ENCODE measurements at regions not wholly inside any gene's neighbourhood (a gene's known extent, or its start where the extent isn't known, plus 50 kb on each side); places are given as distances from the start of the nearest gene placed in this dataset.
A peak's percentile ranks its signal among the peaks of the same experiment; 100 is the strongest.

DNA sequence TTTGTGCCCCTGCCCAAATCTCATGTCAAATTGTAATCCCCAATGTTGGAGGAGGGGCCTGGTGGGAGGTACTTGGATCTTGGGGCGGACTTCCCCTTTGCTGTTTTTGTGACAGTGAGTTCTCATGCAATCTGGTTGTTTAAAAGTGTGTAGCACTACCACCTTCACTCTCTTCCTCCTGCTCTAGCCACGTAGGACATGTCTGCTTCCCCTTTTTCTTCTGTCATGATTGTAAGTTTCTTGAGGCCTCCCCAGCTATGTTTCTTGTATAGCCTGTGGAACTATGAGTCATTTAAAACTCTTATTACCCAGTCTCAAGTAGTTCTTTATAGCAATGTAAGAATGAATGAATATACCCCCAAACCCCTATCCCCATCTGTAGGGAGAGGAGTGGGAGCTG is 1013.7 kb upstream of the MAP3K7 start:
- DNase-seq (ENCODE audit: low read depth, low spot score): no peak
- CTCF ChIA-PET: interaction anchor here (0.6 kb wide), 1 partner anchor 432 kb away, joined by 3 read pairs; no protein-coding TSS in a partner anchor
- Histone ChIP-seq H3K9ac (ENCODE audit: control insufficient read depth, insufficient read depth, low read length) (no peak overlapping the region), H3K27me3 (replicated peaks in 1 of 2; ENCODE audit: control insufficient read depth in 2 of 2, insufficient read depth in 2 of 2, low read length in 1 of 2) (no peaks in the 10 kb centered on the region), H3K36me3 (ENCODE audit: control insufficient read depth in 2 of 2, insufficient read depth in 2 of 2, low read length in 1 of 2) (no peaks in the 10 kb centered on the region), H2AFZ (ENCODE audit: control insufficient read depth, low read depth, low read length) (no peak overlapping the region), H3K27ac (ENCODE audit: control insufficient read depth, insufficient read depth) (no peak overlapping the region), H3K79me2 (ENCODE audit: control insufficient read depth, insufficient read depth, low read length) (no peaks in the 10 kb centered on the region), H3K4me1 (ENCODE audit: control insufficient read depth, insufficient read depth, low read length) (no peaks in the 10 kb centered on the region), H3K4me3 (no peak overlapping the region), H3K9me3 (replicated peaks; ENCODE audit: control insufficient read depth, insufficient read depth, low read length) (no peaks in the 10 kb centered on the region), H3K4me2 (ENCODE audit: control insufficient read depth, insufficient read depth) (no peak overlapping the region), H4K20me1 (ENCODE audit: control insufficient read depth, insufficient read depth) (no peaks in the 10 kb centered on the region)
- ATAC-seq: peak; percentile 61
- 5% methylated on average over 2 of the region's 2 CpGs for WGBS (ENCODE audit: insufficient coverage, insufficient replicate concordance, low lambda C conversion rate, missing lambda C conversion rate)
- SMC1A ChIA-PET (ENCODE audit: uncharacterized antibody, unreplicated experiment): interaction anchor here (0.6 to 3.7 kb wide), 9 partner anchors 8 to 508 kb away, joined by 3 to 10 read pairs (median 3); no protein-coding TSS in a partner anchor
- in situ Hi-C loops (cut with MboI): no loop called here
- intact Hi-C loops (cut with micrococcal nuclease; ENCODE audit: unreplicated experiment): no loop called here
- no TSS peak for BruUV-seq (replicated peaks)
- POLR2A ChIA-PET: no interaction called here
- no peak for FAIRE-seq
- RAD21 ChIA-PET (ENCODE audit: unreplicated experiment): no interaction called here
- TF ChIP-seq SPI1 (IDR thresholded peaks at IDR 0.05; ENCODE audit: borderline replicate concordance, insufficient read depth, low read depth, low read length) (peak; percentile 32; the same call in 1 of the 2 replicates), RAD21 (IDR thresholded peaks at IDR 0.05; ENCODE audit: insufficient read depth, low read depth, low read length) (no peak), ZNF24 (IDR thresholded peaks at IDR 0.05) (no peak)

GRCh38 chr6:91590191-91590590 is 1003.3 kb upstream of the MAP3K7 start:
- H3K27me3 ChIP-seq (replicated peaks in 1 of 2; ENCODE audit: control insufficient read depth in 2 of 2, insufficient read depth in 2 of 2, low read length in 1 of 2): no peaks in the 10 kb centered on the region
- ChIA-PET RAD21 (ENCODE audit: unreplicated experiment) (no interaction called here), CTCF (no interaction called here), SMC1A (ENCODE audit: uncharacterized antibody, unreplicated experiment) (interaction anchor here (1.1 to 2.3 kb wide), 2 partner anchors 9 to 11 kb away, joined by 3 to 8 read pairs; no protein-coding TSS in a partner anchor), POLR2A (no interaction called here)
- in situ Hi-C loops (cut with MboI): no loop called here
- H2AFZ ChIP-seq (ENCODE audit: control insufficient read depth, low read depth, low read length): no peak overlapping the region
- H3K79me2 ChIP-seq (ENCODE audit: control insufficient read depth, insufficient read depth, low read length): no peaks in the 10 kb centered on the region
- no peaks in the 10 kb centered on the region for H3K9me3 ChIP-seq (replicated peaks; ENCODE audit: control insufficient read depth, insufficient read depth, low read length)
- no peaks in the 10 kb centered on the region for H3K4me1 ChIP-seq (ENCODE audit: control insufficient read depth, insufficient read depth, low read length)
- H3K4me3 ChIP-seq: no peak overlapping the region
- intact Hi-C loops (cut with micrococcal nuclease; ENCODE audit: unreplicated experiment): no loop called here
- H4K20me1 ChIP-seq (ENCODE audit: control insufficient read depth, insufficient read depth): no peaks in the 10 kb centered on the region
- no peaks in the 10 kb centered on the region for H3K36me3 ChIP-seq (ENCODE audit: control insufficient read depth in 2 of 2, insufficient read depth in 2 of 2, low read length in 1 of 2)
- H3K27ac ChIP-seq (ENCODE audit: control insufficient read depth, insufficient read depth): no peak overlapping the region
- FAIRE-seq (no peak), DNase-seq (ENCODE audit: low read depth, low spot score) (no peak), ATAC-seq (no peak)
- no peak overlapping the region for H3K9ac ChIP-seq (ENCODE audit: control insufficient read depth, insufficient read depth, low read length)
- no TSS peak for BruUV-seq (replicated peaks)
- 33% methylated on average over 3 of the region's 3 CpGs for WGBS (ENCODE audit: insufficient coverage, insufficient replicate concordance, low lambda C conversion rate, missing lambda C conversion rate)
- H3K4me2 ChIP-seq (ENCODE audit: control insufficient read depth, insufficient read depth): no peak overlapping the region
- no peak for TF ChIP-seq WRNIP1 (IDR thresholded peaks at IDR 0.05; ENCODE audit: borderline replicate concordance, low read depth, low read length)
- no peak for TF ChIP-seq SIN3A (IDR thresholded peaks at IDR 0.05; ENCODE audit: low read depth, low read length)
- TF ChIP-seq SIX5 (IDR thresholded peaks at IDR 0.05; ENCODE audit: low read depth, low read length, severe bottlenecking): no peak
- TF ChIP-seq EP300 (IDR thresholded peaks at IDR 0.05; ENCODE audit: borderline replicate concordance in 1 of 2, control insufficient read depth in 1 of 2, low read depth in 2 of 2, low read length in 2 of 2): no peak
- no peak for TF ChIP-seq SP1 (IDR thresholded peaks at IDR 0.05; ENCODE audit: low read depth, low read length)
- TF ChIP-seq ZBTB4 (CRISPR knock-in tag; IDR thresholded peaks at IDR 0.05): no peak
- TF ChIP-seq SPI1 (IDR thresholded peaks at IDR 0.05; ENCODE audit: borderline replicate concordance, insufficient read depth, low read depth, low read length): no peak
- TF ChIP-seq CBX3 (IDR thresholded peaks at IDR 0.05; ENCODE audit: borderline replicate concordance, low read depth): no peak
- TF ChIP-seq RCOR1 (conservative IDR thresholded peaks at IDR 0.05; ENCODE audit: low read depth, low read length): no peak
- no peak for TF ChIP-seq ESRRA (IDR thresholded peaks at IDR 0.05; ENCODE audit: low read length)
- TF ChIP-seq RBBP5 (conservative IDR thresholded peaks at IDR 0.05): no peak
- TF ChIP-seq, protein P1, sequence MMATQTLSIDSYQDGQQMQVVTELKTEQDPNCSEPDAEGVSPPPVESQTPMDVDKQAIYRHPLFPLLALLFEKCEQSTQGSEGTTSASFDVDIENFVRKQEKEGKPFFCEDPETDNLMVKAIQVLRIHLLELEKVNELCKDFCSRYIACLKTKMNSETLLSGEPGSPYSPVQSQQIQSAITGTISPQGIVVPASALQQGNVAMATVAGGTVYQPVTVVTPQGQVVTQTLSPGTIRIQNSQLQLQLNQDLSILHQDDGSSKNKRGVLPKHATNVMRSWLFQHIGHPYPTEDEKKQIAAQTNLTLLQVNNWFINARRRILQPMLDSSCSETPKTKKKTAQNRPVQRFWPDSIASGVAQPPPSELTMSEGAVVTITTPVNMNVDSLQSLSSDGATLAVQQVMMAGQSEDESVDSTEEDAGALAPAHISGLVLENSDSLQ (IDR thresholded peaks at IDR 0.05): no peak
- TF ChIP-seq FOS (IDR thresholded peaks at IDR 0.05; ENCODE audit: borderline replicate concordance, extremely low read depth, insufficient read length): no peak

Measured in GM12878 (cell line).